IMR-90 (cell line): ENCODE measurements at regions not wholly inside any gene's neighbourhood (a gene's known extent, or its start where the extent isn't known, plus 50 kb on each side); places are given as distances from the start of the nearest gene placed in this dataset.

Experiments used
- ATAC-seq: fragments of 200-7000 bp; cut with Tn5 transposase; 2 replicates; pipeline ENCODE4 v1.9.1; 2020; ENCODE audit warnings: low read depth, mild to moderate bottlenecking, moderate library complexity
- BruUV-seq: library from RNA; stranded (reverse); fragments of 400-500 nt; replicated peaks from 2 replicates; lab custom pipeline; 2021; lab: Mats Ljungman, UMichigan
- CTCF ChIA-PET: fragments of 300-600 bp; formaldehyde crosslinking; extraction: SDS; loops from one replicate; lab custom pipeline; 2021; ENCODE audit warnings: antibody characterized with exemption; lab: Yijun Ruan, JAX
- POLR2A ChIA-PET: fragments of 300-600 bp; sonication (Branson Sonifier 250); formaldehyde crosslinking; loops from one replicate; lab custom pipeline; 2022; ENCODE audit warnings: antibody characterized with exemption; ENCODE audit not compliant: unreplicated experiment; lab: Charles Lee
- DNase-seq: peaks from one replicate; pipeline ENCODE4 v3.0.0; 2013
- H2AFZ ChIP-seq: replicated peaks from 2 replicates; pipeline ENCODE3; 2013; ENCODE audit warnings: low read length, mild to moderate bottlenecking; ENCODE audit not compliant: poor library complexity
- H2AK5ac ChIP-seq: 2 replicates; pipeline ENCODE4 v1.6.1; 2013; ENCODE audit warnings: low read depth, low read length, inconsistent platforms
- H2AK9ac ChIP-seq: replicated peaks from 2 replicates; pipeline ENCODE3; 2013; ENCODE audit warnings: mild to moderate bottlenecking, low read depth, low read length, moderate library complexity; ENCODE audit not compliant: poor library complexity
- H2BK120ac ChIP-seq: 2 replicates; pipeline ENCODE4 v1.6.1; 2013; ENCODE audit warnings: low read depth, low read length, inconsistent platforms
- H2BK15ac ChIP-seq: 3 replicates; pipeline ENCODE4 v1.6.1; 2013; ENCODE audit warnings: low read depth, low read length, inconsistent platforms
- H2BK20ac ChIP-seq: 2 replicates; pipeline ENCODE4 v1.6.1; 2013; ENCODE audit warnings: low read depth, mild to moderate bottlenecking, inconsistent platforms, low read length, moderate library complexity
- H2BK5ac ChIP-seq: 2 replicates; pipeline ENCODE4 v1.6.1; 2013; ENCODE audit warnings: mild to moderate bottlenecking, low read depth, low read length, inconsistent platforms; ENCODE audit not compliant: poor library complexity, severe bottlenecking
- H3K14ac ChIP-seq: replicated peaks from 2 replicates; pipeline ENCODE4 v1.6.1; 2013; ENCODE audit warnings: low read depth, low read length, inconsistent platforms
- H3K18ac ChIP-seq: 2 replicates; pipeline ENCODE4 v1.6.1; 2013; ENCODE audit warnings: low read depth, low read length, control low read depth
- H3K23ac ChIP-seq: 2 replicates; pipeline ENCODE4 v1.6.1; 2013; ENCODE audit warnings: low read depth, low read length, inconsistent platforms
- H3K27ac ChIP-seq: 2 replicates; pipeline ENCODE4 v1.5.1; 2013; ENCODE audit warnings: mild to moderate bottlenecking, control low read depth, low read length; ENCODE audit not compliant: insufficient read depth
- H3K27me3 ChIP-seq: 2 replicates; pipeline ENCODE4 v1.6.1; 2013; ENCODE audit warnings: low read length; ENCODE audit not compliant: control insufficient read depth, insufficient read depth
- H3K36me3 ChIP-seq: 2 replicates; pipeline ENCODE4 v1.6.1; 2013; ENCODE audit warnings: low read length, mixed read lengths; ENCODE audit not compliant: control insufficient read depth, insufficient read depth
- H3K4ac ChIP-seq: 2 replicates; pipeline ENCODE4 v1.6.1; 2013; ENCODE audit warnings: low read depth, low read length, inconsistent platforms
- H3K4me1 ChIP-seq: 2 replicates; pipeline ENCODE4 v1.6.1; 2013; ENCODE audit warnings: low read length, mixed read lengths; ENCODE audit not compliant: control insufficient read depth, insufficient read depth
- H3K4me2 ChIP-seq: 2 replicates; pipeline ENCODE4 v1.6.1; 2013; ENCODE audit warnings: low read depth, mild to moderate bottlenecking, control low read depth, low read length, moderate library complexity
- H3K4me3 ChIP-seq: 2 replicates; pipeline ENCODE4 v1.5.1; 2013; ENCODE audit warnings: low read depth, mild to moderate bottlenecking, control low read depth, low read length, moderate library complexity; ENCODE audit not compliant: insufficient read depth
- H3K56ac ChIP-seq: 2 replicates; pipeline ENCODE4 v1.6.1; 2013; ENCODE audit warnings: low read length, inconsistent platforms; ENCODE audit not compliant: insufficient read depth; ENCODE audit errors: extremely low read depth
- H3K79me1 ChIP-seq, 2 experiments: 2 replicates each; pipeline ENCODE4 v1.6.1; 2013; ENCODE audit warnings: low read length in 2 of 2, inconsistent platforms in 1 of 2, low read depth in 1 of 2
- H3K9ac ChIP-seq: 2 replicates; pipeline ENCODE4 v1.6.1; 2013; ENCODE audit warnings: low read depth, low read length, control low read depth
- H3K9me1 ChIP-seq: 2 replicates; pipeline ENCODE4 v1.6.1; 2013; ENCODE audit warnings: low read length, inconsistent platforms; ENCODE audit not compliant: insufficient read depth
- H3K9me3 ChIP-seq: 2 replicates; pipeline ENCODE4 v1.6.1; 2013; ENCODE audit warnings: low read length; ENCODE audit not compliant: control insufficient read depth, insufficient read depth
- H4K20me1 ChIP-seq: 2 replicates; pipeline ENCODE4 v1.6.1; 2013; ENCODE audit warnings: low read length, inconsistent platforms; ENCODE audit not compliant: insufficient read depth
- H4K5ac ChIP-seq: 2 replicates; pipeline ENCODE4 v1.6.1; 2013; ENCODE audit warnings: mild to moderate bottlenecking, low read depth, low read length, control low read depth
- H4K8ac ChIP-seq, 2 experiments: 2 replicates each; pipeline ENCODE4 v1.6.1; 2013; ENCODE audit warnings: low read depth in 2 of 2, low read length in 2 of 2, control low read depth in 1 of 2, inconsistent platforms in 1 of 2
- H4K91ac ChIP-seq: 2 replicates; pipeline ENCODE4 v1.6.1; 2013; ENCODE audit warnings: low read depth, low read length, inconsistent platforms; ENCODE audit not compliant: insufficient read depth
- BHLHE40 ChIP-seq: fragments of 150-350 bp; IDR thresholded peaks from 2 replicates; pipeline ENCODE4 v1.6.1; 2016; ENCODE audit warnings: mild to moderate bottlenecking, low read depth, low read length
- CEBPB ChIP-seq: IDR thresholded peaks from 2 replicates; pipeline ENCODE4 v1.6.1; 2012; ENCODE audit warnings: low read depth, low read length, improper control_type of control experiment
- CHD1 ChIP-seq: IDR thresholded peaks from 2 replicates; pipeline ENCODE4 v1.6.1; 2012; ENCODE audit warnings: low read depth, low read length, improper control_type of control experiment
- FOS ChIP-seq: fragments of 150-350 bp; IDR thresholded peaks from 2 replicates; pipeline ENCODE4 v1.6.1; 2016; ENCODE audit warnings: low read depth, low read length
- MAFK ChIP-seq: IDR thresholded peaks from 2 replicates; pipeline ENCODE4 v1.6.1; 2012; ENCODE audit warnings: low read depth, low read length, improper control_type of control experiment
- MAZ ChIP-seq: IDR thresholded peaks from 2 replicates; pipeline ENCODE4 v1.6.1; 2012; ENCODE audit warnings: low read depth, mild to moderate bottlenecking, low read length, improper control_type of control experiment, moderate library complexity, borderline replicate concordance
- MXI1 ChIP-seq: IDR thresholded peaks from 2 replicates; pipeline ENCODE4 v1.6.1; 2012; ENCODE audit warnings: low read depth, mild to moderate bottlenecking, low read length, moderate library complexity, borderline replicate concordance
- NFE2L2 ChIP-seq: fragments of 150-350 bp; IDR thresholded peaks from 2 replicates; pipeline ENCODE4 v1.6.1; 2016; ENCODE audit warnings: low read depth, mild to moderate bottlenecking, low read length
- POLR2A ChIP-seq: IDR thresholded peaks from 2 replicates; pipeline ENCODE4 v1.6.1; 2012; ENCODE audit warnings: mild to moderate bottlenecking, low read depth, low read length
- RAD21 ChIP-seq: IDR thresholded peaks from 2 replicates; pipeline ENCODE4 v1.6.1; 2012; ENCODE audit warnings: low read length, improper control_type of control experiment
- RCOR1 ChIP-seq: IDR thresholded peaks from 2 replicates; pipeline ENCODE4 v1.6.1; 2012; ENCODE audit warnings: mild to moderate bottlenecking, low read length, improper control_type of control experiment; ENCODE audit not compliant: insufficient replicate concordance
- RFX5 ChIP-seq: IDR thresholded peaks from 2 replicates; pipeline ENCODE4 v1.8.0; 2012; ENCODE audit warnings: low read depth, mild to moderate bottlenecking, low read length, moderate library complexity
- SMC3 ChIP-seq: fragments of 150-350 bp; IDR thresholded peaks from 2 replicates; pipeline ENCODE4 v1.6.1; 2016; ENCODE audit warnings: low read depth, mild to moderate bottlenecking, antibody characterized with exemption, low read length, moderate library complexity
- WGBS, 2 experiments: methylation state at CpG; one replicate each; pipeline versions ENCODE4 v1.1.5 to v1.1.7; 2013; ENCODE audit warnings: missing lambda C conversion rate in 2 of 2; ENCODE audit not compliant: insufficient read length in 1 of 2; ENCODE audit errors: extremely low coverage in 2 of 2; 5-methylcytosine and 5-hydroxymethylcytosine counted together
- dilution Hi-C: fragments of 300-500 bp; cut with HindIII; formaldehyde crosslinking; loops from one replicate; pipeline ENCODE4 v1.14.3; 2018; ENCODE audit warnings: low sequenced_read_pairs; ENCODE audit not compliant: unreplicated experiment
- in situ Hi-C: fragments of 300-500 bp; cut with MboI; formaldehyde crosslinking; loops from 3 replicates; pipeline ENCODE4 v1.14.3; 2019; ENCODE audit warnings: low sequenced_read_pairs, inconsistent platforms, mixed read lengths
- intact Hi-C: fragments of 100-400 bp; cut with micrococcal nuclease; formaldehyde crosslinking; loops from 2 replicates; pipeline ENCODE4 v1.10.0; 2022
- TF ChIP-seq, protein P1 (sequence below): fragments of 150-350 bp; IDR thresholded peaks from 2 replicates; pipeline ENCODE4 v1.6.1; 2017; ENCODE audit warnings: mild to moderate bottlenecking, antibody characterized with exemption, low read length, low read depth
- TF ChIP-seq, protein P2 (sequence below): conservative IDR thresholded peaks from 2 replicates; pipeline ENCODE4 v1.5.1; 2012; ENCODE audit warnings: mild to moderate bottlenecking, low read depth, low read length, improper control_type of control experiment
- TF ChIP-seq, protein P3 (sequence below): fragments of 150-350 bp; IDR thresholded peaks from 2 replicates; pipeline ENCODE4 v1.6.1; 2016; ENCODE audit warnings: low read depth, mild to moderate bottlenecking, low read length, moderate library complexity, borderline replicate concordance

DNA sequence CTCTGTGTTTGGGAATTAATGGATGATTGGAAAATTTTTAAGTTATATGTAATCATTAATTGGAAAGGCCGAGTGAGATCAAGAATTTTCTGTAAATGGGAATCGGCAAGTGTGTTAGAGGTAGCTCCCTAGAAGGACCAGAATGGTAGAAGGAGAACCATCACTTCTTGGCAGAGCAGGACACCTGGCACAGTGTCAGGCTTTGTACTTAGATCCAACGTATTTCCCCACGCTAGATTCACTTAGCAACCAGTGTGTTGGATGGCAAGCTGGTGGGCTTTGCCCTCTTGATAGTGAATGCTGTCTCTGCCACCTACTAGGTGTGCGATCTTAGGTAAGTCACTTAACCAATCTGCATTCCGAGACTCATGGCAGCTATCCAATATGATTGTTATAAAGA, 107.8 kb upstream of the ZNF438 start:
- no peaks in the 10 kb centered on the region for H3K36me3 ChIP-seq
- H3K4me3 ChIP-seq = no peak overlapping the region
- BruUV-seq = no TSS peak
- no peak for ATAC-seq
- H3K4ac ChIP-seq = peak overlapping the region; percentile 94
- peak overlapping the region; percentile 89; the same call in 1 of the 2 replicates for H4K91ac ChIP-seq
- peak overlapping the region; percentile 76 for H3K23ac ChIP-seq
- H2BK15ac ChIP-seq = peak overlapping the region; percentile 98
- peak overlapping the region in 1 of 2 experiments; percentile 56; a peak in 1 of 4 replicates for H4K8ac ChIP-seq
- no peaks in the 10 kb centered on the region for H3K27me3 ChIP-seq
- no peak overlapping the region for H3K27ac ChIP-seq
- peaks cover 0 to 54% of the 10 kb centered on the region in 2 experiments; a peak in 3 of 4 replicates for H3K79me1 ChIP-seq
- no peaks in the 10 kb centered on the region for H3K9me3 ChIP-seq
- no peak for DNase-seq
- H4K20me1 ChIP-seq = no peaks in the 10 kb centered on the region
- CTCF ChIA-PET = no interaction called here
- H2AK9ac ChIP-seq = no peak overlapping the region
- no peak overlapping the region for H3K4me2 ChIP-seq
- H2BK120ac ChIP-seq = peak overlapping the region; percentile 97
- WGBS, 2 experiments = 80 to 100% methylated on average over 1 to 2 of the region's 6 CpGs
- H3K56ac ChIP-seq = no peak overlapping the region
- peaks cover 41% of the 10 kb centered on the region for H3K9me1 ChIP-seq
- 0 out of 2 replicates have a peak overlapping the region, but pooled peaks have one; percentile 3 for H4K5ac ChIP-seq
- peaks cover 26% of the 10 kb centered on the region for H3K4me1 ChIP-seq
- no peak overlapping the region for H3K9ac ChIP-seq
- peak overlapping the region; percentile 87; the same call in 1 of the 2 replicates for H2AK5ac ChIP-seq
- H2BK5ac ChIP-seq = no peak overlapping the region
- dilution Hi-C loops = no loop called here
- POLR2A ChIA-PET = no interaction called here
- in situ Hi-C loops = loop anchor here (5.0 to 10.0 kb wide), 2 partner anchors 107 to 355 kb away; partner anchors contain the start of gene ZNF438
- H3K14ac ChIP-seq = peak overlapping the region; percentile 58
- no peak for TF ChIP-seq RFX5
- TF ChIP-seq, protein P1, sequence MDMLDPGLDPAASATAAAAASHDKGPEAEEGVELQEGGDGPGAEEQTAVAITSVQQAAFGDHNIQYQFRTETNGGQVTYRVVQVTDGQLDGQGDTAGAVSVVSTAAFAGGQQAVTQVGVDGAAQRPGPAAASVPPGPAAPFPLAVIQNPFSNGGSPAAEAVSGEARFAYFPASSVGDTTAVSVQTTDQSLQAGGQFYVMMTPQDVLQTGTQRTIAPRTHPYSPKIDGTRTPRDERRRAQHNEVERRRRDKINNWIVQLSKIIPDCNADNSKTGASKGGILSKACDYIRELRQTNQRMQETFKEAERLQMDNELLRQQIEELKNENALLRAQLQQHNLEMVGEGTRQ = no peak
- TF ChIP-seq FOS = no peak
- TF ChIP-seq, protein P2, sequence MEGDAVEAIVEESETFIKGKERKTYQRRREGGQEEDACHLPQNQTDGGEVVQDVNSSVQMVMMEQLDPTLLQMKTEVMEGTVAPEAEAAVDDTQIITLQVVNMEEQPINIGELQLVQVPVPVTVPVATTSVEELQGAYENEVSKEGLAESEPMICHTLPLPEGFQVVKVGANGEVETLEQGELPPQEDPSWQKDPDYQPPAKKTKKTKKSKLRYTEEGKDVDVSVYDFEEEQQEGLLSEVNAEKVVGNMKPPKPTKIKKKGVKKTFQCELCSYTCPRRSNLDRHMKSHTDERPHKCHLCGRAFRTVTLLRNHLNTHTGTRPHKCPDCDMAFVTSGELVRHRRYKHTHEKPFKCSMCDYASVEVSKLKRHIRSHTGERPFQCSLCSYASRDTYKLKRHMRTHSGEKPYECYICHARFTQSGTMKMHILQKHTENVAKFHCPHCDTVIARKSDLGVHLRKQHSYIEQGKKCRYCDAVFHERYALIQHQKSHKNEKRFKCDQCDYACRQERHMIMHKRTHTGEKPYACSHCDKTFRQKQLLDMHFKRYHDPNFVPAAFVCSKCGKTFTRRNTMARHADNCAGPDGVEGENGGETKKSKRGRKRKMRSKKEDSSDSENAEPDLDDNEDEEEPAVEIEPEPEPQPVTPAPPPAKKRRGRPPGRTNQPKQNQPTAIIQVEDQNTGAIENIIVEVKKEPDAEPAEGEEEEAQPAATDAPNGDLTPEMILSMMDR = no peak
- TF ChIP-seq MAZ = no peak
- no peak for TF ChIP-seq CHD1
- TF ChIP-seq MAFK = no peak
- TF ChIP-seq RAD21 = no peak
- TF ChIP-seq SMC3 = no peak
- TF ChIP-seq, protein P3, sequence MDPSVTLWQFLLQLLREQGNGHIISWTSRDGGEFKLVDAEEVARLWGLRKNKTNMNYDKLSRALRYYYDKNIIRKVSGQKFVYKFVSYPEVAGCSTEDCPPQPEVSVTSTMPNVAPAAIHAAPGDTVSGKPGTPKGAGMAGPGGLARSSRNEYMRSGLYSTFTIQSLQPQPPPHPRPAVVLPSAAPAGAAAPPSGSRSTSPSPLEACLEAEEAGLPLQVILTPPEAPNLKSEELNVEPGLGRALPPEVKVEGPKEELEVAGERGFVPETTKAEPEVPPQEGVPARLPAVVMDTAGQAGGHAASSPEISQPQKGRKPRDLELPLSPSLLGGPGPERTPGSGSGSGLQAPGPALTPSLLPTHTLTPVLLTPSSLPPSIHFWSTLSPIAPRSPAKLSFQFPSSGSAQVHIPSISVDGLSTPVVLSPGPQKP = no peak
- no peak for TF ChIP-seq CEBPB
- no peak for TF ChIP-seq MXI1
- TF ChIP-seq BHLHE40 = no peak
- TF ChIP-seq POLR2A = no peak
- TF ChIP-seq NFE2L2 = no peak
- no peak for TF ChIP-seq RCOR1
- intact Hi-C loops = loop anchor here (5.0 to 10.0 kb wide), 2 partner anchors 178 to 385 kb away; partner anchors contain the start of gene ZEB1
- H2BK20ac ChIP-seq = peak overlapping the region; percentile 85
- H3K18ac ChIP-seq = peak overlapping the region; percentile 4; the same call in 1 of the 2 replicates
- H2AFZ ChIP-seq = no peak overlapping the region
